Amniotic stem cell (primary cell): ENCODE measurements at regions not wholly inside any gene's neighbourhood (a gene's known extent, or its start where the extent isn't known, plus 50 kb on each side); places are given as distances from the start of the nearest gene placed in this dataset.

Experiments
- DNase-seq: peaks from one replicate; lab custom pipeline; 2025; lab: John Stamatoyannopoulos, UW

- no peak for DNase-seq
Measured at GRCh38 chrX:39440799-39441284, 639.6 kb downstream of the MID1IP1 start.

- DNase-seq = no peak
Measured at GRCh38 chrX:39442332-39442731, 641.1 kb downstream of the MID1IP1 start.

- no peak for DNase-seq
Measured at GRCh38 chrX:39443240-39443639, 642.0 kb downstream of the MID1IP1 start.

GRCh38 chrX:39445336-39445735 is 644.1 kb downstream of the MID1IP1 start:
- no peak for DNase-seq

- no peak for DNase-seq
Measured at GRCh38 chrX:39449352-39449751, 648.1 kb downstream of the MID1IP1 start.

- no peak for DNase-seq
Measured at GRCh38 chrX:39450234-39450977, 647.4 kb downstream of the BCOR start.

GRCh38 chrX:39451046-39451445 is 646.7 kb downstream of the BCOR start:
- no peak for DNase-seq

GRCh38 chrX:39452401-39452800 is 645.4 kb downstream of the BCOR start:
- no peak for DNase-seq

GRCh38 chrX:39453889-39454621 is 643.7 kb downstream of the BCOR start:
- no peak for DNase-seq

- DNase-seq = no peak
Measured at GRCh38 chrX:39456894-39457604, 640.7 kb downstream of the BCOR start.

GRCh38 chrX:39458779-39459178 is 639.0 kb downstream of the BCOR start:
- DNase-seq = no peak

GRCh38 chrX:39459204-39459603 is 638.6 kb downstream of the BCOR start:
- no peak for DNase-seq

GRCh38 chrX:39459952-39460351 is 637.8 kb downstream of the BCOR start:
- DNase-seq = no peak

- no peak for DNase-seq
Measured at GRCh38 chrX:39460499-39460898, 637.3 kb downstream of the BCOR start.

GRCh38 chrX:39462835-39463234 is 634.9 kb downstream of the BCOR start:
- DNase-seq = no peak

- no peak for DNase-seq
Measured at GRCh38 chrX:39464253-39464652, 633.5 kb downstream of the BCOR start.

- no peak for DNase-seq
Measured at GRCh38 chrX:39465467-39465866, 632.3 kb downstream of the BCOR start.

- no peak for DNase-seq
Measured at GRCh38 chrX:39465906-39466305, 631.9 kb downstream of the BCOR start.

- no peak for DNase-seq
Measured at GRCh38 chrX:39469126-39469525, 628.6 kb downstream of the BCOR start.

GRCh38 chrX:39470588-39471407 is 627.0 kb downstream of the BCOR start:
- DNase-seq = no peak

- no peak for DNase-seq
Measured at GRCh38 chrX:39472161-39472560, 625.6 kb downstream of the BCOR start.

GRCh38 chrX:39473812-39474211 is 623.9 kb downstream of the BCOR start:
- no peak for DNase-seq
